Choroid plexus epithelial cell (primary cell): ENCODE measurements at regions not wholly inside any gene's neighbourhood (a gene's known extent, or its start where the extent isn't known, plus 50 kb on each side); places are given as distances from the start of the nearest gene placed in this dataset.

ENCODE experiments used
- DNase-seq: peaks from one replicate; pipeline ENCODE4 v3.0.0-alpha.2; 2010; ENCODE audit warnings: low read depth
- H3K4me3 ChIP-seq: 2 replicates; pipeline ENCODE4 v1.5.1; 2011; ENCODE audit warnings: low read depth, mild to moderate bottlenecking, control low read depth, low read length, moderate library complexity
- TF ChIP-seq, protein P1 (sequence below): conservative IDR thresholded peaks from 2 replicates; pipeline ENCODE4 v1.5.1; 2011; ENCODE audit warnings: low read depth, mild to moderate bottlenecking, control low read depth, inconsistent platforms, low read length, moderate library complexity

DNA sequence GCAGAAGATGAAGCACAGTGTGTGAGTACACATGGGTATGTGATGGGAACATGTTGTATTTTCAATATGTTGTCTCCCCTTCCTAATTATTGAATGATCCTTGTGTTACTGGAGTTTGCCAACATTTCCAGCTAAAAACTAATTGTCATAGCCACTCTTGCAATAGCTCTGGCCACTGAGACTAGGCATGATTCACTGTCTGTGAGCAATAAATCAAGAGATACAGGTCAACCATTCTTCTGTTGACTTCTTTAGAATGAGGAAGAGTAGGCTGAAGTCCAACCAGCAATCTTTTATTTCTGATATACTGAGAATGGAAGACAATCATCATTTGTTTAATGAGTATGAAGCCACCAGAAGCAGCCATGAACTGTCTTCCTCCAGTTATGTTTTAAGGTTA lies 413.9 kb downstream of the SLITRK5 start:
- DNase-seq, result no peak
- TF ChIP-seq, protein P1, sequence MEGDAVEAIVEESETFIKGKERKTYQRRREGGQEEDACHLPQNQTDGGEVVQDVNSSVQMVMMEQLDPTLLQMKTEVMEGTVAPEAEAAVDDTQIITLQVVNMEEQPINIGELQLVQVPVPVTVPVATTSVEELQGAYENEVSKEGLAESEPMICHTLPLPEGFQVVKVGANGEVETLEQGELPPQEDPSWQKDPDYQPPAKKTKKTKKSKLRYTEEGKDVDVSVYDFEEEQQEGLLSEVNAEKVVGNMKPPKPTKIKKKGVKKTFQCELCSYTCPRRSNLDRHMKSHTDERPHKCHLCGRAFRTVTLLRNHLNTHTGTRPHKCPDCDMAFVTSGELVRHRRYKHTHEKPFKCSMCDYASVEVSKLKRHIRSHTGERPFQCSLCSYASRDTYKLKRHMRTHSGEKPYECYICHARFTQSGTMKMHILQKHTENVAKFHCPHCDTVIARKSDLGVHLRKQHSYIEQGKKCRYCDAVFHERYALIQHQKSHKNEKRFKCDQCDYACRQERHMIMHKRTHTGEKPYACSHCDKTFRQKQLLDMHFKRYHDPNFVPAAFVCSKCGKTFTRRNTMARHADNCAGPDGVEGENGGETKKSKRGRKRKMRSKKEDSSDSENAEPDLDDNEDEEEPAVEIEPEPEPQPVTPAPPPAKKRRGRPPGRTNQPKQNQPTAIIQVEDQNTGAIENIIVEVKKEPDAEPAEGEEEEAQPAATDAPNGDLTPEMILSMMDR, result no peak
- H3K4me3 ChIP-seq, result no peak overlapping the region

GRCh38 chr13:88086577-88086976 lies 415.4 kb downstream of the SLITRK5 start:
- H3K4me3 ChIP-seq, result no peak overlapping the region
- TF ChIP-seq, protein P1, result no peak
- no peak for DNase-seq

GRCh38 chr13:88097541-88097940 lies 426.4 kb downstream of the SLITRK5 start:
- no peak overlapping the region for H3K4me3 ChIP-seq
- DNase-seq, result no peak
- TF ChIP-seq, protein P1, result no peak

- no peak for DNase-seq
- no peak overlapping the region for H3K4me3 ChIP-seq
- TF ChIP-seq, protein P1, result no peak
Observed at GRCh38 chr13:88103824-88104223, 432.7 kb downstream of the SLITRK5 start.

GRCh38 chr13:88104576-88104975 lies 433.4 kb downstream of the SLITRK5 start:
- no peak overlapping the region for H3K4me3 ChIP-seq
- DNase-seq, result no peak
- TF ChIP-seq, protein P1, result no peak

GRCh38 chr13:88107570-88107969 lies 436.4 kb downstream of the SLITRK5 start:
- no peak for DNase-seq

DNA sequence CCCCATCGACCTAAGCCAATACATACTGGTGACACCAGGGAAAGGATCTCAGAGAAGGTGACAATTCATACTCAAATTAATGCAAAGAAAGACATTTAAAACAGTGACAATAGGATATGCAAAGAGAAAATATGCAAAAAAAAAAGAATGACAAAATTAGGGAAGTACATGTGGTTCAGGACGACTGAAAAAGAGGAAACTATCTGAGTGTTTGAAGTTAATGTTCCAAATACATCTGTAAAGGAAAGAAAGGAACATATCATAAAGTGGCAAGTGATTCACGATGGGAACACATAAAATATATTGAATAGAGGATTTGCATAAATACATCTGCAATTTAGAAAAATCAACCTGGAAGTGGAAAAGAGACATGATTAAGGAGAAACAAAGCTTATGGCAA lies 441.4 kb downstream of the SLITRK5 start:
- TF ChIP-seq, protein P1, result no peak
- H3K4me3 ChIP-seq, result no peak overlapping the region
- DNase-seq, result no peak

More at GRCh38 chr13:88107570-88107969, 436.4 kb downstream of the SLITRK5 start:
- H3K4me3 ChIP-seq, result no peak overlapping the region
- TF ChIP-seq, protein P1, result no peak
